Nephron progenitor cell (in vitro differentiated cells): ENCODE measurements at regions not wholly inside any gene's neighbourhood (a gene's known extent, or its start where the extent isn't known, plus 50 kb on each side); places are given as distances from the start of the nearest gene placed in this dataset.

Experiments
- DNase-seq: peaks from one replicate; pipeline ENCODE4 v3.0.0; 2021
- H3K27ac Mint-ChIP-seq: 2 replicates; pipeline ENCODE4 v1.8.0; 2021; ENCODE audit warnings: mild to moderate bottlenecking, moderate library complexity, mixed read lengths
- H3K27me3 Mint-ChIP-seq: 2 replicates; pipeline ENCODE4 v1.8.0; 2021; ENCODE audit warnings: mild to moderate bottlenecking, low read depth, mixed read lengths; ENCODE audit not compliant: poor library complexity
- H3K36me3 Mint-ChIP-seq: 2 replicates; pipeline ENCODE4 v1.8.0; 2021; ENCODE audit warnings: low read depth, mixed read lengths
- H3K4me1 Mint-ChIP-seq: 2 replicates; pipeline ENCODE4 v1.8.0; 2021; ENCODE audit warnings: mixed read lengths
- H3K4me3 Mint-ChIP-seq: 2 replicates; pipeline ENCODE4 v1.8.0; 2021; ENCODE audit warnings: mild to moderate bottlenecking, moderate library complexity, mixed read lengths
- H3K9me3 Mint-ChIP-seq: 2 replicates; pipeline ENCODE4 v1.8.0; 2021; ENCODE audit warnings: mild to moderate bottlenecking, moderate library complexity, mixed read lengths
- TF ChIP-seq, protein P1 (sequence below): fragments of 200-600 bp; sonication (generic); IDR thresholded peaks from 2 replicates; pipeline ENCODE4 v1.5.0; 2021; ENCODE audit warnings: antibody characterized with exemption

- no peaks in the 10 kb centered on the region for H3K4me1 Mint-ChIP-seq
- no peak overlapping the region for H3K27ac Mint-ChIP-seq
- DNase-seq = no peak
- no peak overlapping the region for H3K4me3 Mint-ChIP-seq
- TF ChIP-seq, protein P1, sequence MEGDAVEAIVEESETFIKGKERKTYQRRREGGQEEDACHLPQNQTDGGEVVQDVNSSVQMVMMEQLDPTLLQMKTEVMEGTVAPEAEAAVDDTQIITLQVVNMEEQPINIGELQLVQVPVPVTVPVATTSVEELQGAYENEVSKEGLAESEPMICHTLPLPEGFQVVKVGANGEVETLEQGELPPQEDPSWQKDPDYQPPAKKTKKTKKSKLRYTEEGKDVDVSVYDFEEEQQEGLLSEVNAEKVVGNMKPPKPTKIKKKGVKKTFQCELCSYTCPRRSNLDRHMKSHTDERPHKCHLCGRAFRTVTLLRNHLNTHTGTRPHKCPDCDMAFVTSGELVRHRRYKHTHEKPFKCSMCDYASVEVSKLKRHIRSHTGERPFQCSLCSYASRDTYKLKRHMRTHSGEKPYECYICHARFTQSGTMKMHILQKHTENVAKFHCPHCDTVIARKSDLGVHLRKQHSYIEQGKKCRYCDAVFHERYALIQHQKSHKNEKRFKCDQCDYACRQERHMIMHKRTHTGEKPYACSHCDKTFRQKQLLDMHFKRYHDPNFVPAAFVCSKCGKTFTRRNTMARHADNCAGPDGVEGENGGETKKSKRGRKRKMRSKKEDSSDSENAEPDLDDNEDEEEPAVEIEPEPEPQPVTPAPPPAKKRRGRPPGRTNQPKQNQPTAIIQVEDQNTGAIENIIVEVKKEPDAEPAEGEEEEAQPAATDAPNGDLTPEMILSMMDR = no peak
- H3K9me3 Mint-ChIP-seq = peaks cover 8% of the 10 kb centered on the region
- H3K27me3 Mint-ChIP-seq = peaks cover 4% of the 10 kb centered on the region
- H3K36me3 Mint-ChIP-seq = no peaks in the 10 kb centered on the region
Observed at GRCh38 chr12:58174316-58174715, 232.9 kb downstream of the ATP23 start.

GRCh38 chr12:58176296-58176869 is 235.0 kb downstream of the ATP23 start:
- H3K9me3 Mint-ChIP-seq = peaks cover 8% of the 10 kb centered on the region
- TF ChIP-seq, protein P1 = peak; percentile 62
- peak; percentile 63 for DNase-seq
- no peaks in the 10 kb centered on the region for H3K36me3 Mint-ChIP-seq
- no peaks in the 10 kb centered on the region for H3K4me1 Mint-ChIP-seq
- H3K27me3 Mint-ChIP-seq = peaks cover 4% of the 10 kb centered on the region
- H3K27ac Mint-ChIP-seq = no peak overlapping the region
- H3K4me3 Mint-ChIP-seq = no peak overlapping the region

GRCh38 chr12:58177366-58177765 is 236.0 kb downstream of the ATP23 start:
- no peaks in the 10 kb centered on the region for H3K4me1 Mint-ChIP-seq
- TF ChIP-seq, protein P1 = no peak
- no peak overlapping the region for H3K4me3 Mint-ChIP-seq
- peaks cover 3% of the 10 kb centered on the region for H3K9me3 Mint-ChIP-seq
- no peak overlapping the region for H3K27ac Mint-ChIP-seq
- peaks cover 5% of the 10 kb centered on the region for H3K27me3 Mint-ChIP-seq
- DNase-seq = no peak
- H3K36me3 Mint-ChIP-seq = no peaks in the 10 kb centered on the region

- H3K36me3 Mint-ChIP-seq = no peaks in the 10 kb centered on the region
- no peak overlapping the region for H3K4me3 Mint-ChIP-seq
- H3K27ac Mint-ChIP-seq = no peak overlapping the region
- no peaks in the 10 kb centered on the region for H3K4me1 Mint-ChIP-seq
- H3K9me3 Mint-ChIP-seq = no peaks in the 10 kb centered on the region
- DNase-seq = no peak
- peaks cover 3% of the 10 kb centered on the region for H3K27me3 Mint-ChIP-seq
- TF ChIP-seq, protein P1 = no peak
Observed at GRCh38 chr12:58184212-58184611, 242.8 kb downstream of the ATP23 start.

- H3K4me3 Mint-ChIP-seq = no peak overlapping the region
- H3K27me3 Mint-ChIP-seq = peaks cover 3% of the 10 kb centered on the region
- no peak overlapping the region for H3K27ac Mint-ChIP-seq
- TF ChIP-seq, protein P1 = no peak
- H3K9me3 Mint-ChIP-seq = no peaks in the 10 kb centered on the region
- no peaks in the 10 kb centered on the region for H3K36me3 Mint-ChIP-seq
- no peaks in the 10 kb centered on the region for H3K4me1 Mint-ChIP-seq
- DNase-seq = no peak
Observed at GRCh38 chr12:58186401-58186800, 245.0 kb downstream of the ATP23 start.

DNA sequence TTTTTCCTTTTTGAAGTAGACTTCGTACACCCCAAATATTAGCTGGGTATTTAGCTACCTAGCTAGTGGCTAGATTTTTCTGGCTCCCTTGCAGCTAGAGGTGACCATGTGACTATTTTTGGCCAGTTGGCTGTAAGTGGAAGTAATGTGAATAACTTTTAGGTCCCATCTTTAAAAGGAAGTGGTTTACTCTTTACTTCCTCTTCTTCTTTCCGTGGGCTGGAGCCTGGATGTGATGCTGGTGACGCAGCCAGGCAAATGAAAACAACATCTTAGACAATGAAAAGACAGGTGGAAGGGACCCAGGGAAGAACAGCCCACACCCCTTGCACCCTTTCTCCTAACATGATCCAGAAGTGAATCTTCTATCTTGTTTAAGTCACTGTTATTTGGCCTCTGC is 245.5 kb downstream of the ATP23 start:
- TF ChIP-seq, protein P1 = no peak
- no peaks in the 10 kb centered on the region for H3K9me3 Mint-ChIP-seq
- DNase-seq = no peak
- no peaks in the 10 kb centered on the region for H3K36me3 Mint-ChIP-seq
- H3K27me3 Mint-ChIP-seq = peaks cover 3% of the 10 kb centered on the region
- H3K27ac Mint-ChIP-seq = no peak overlapping the region
- H3K4me3 Mint-ChIP-seq = no peak overlapping the region
- no peaks in the 10 kb centered on the region for H3K4me1 Mint-ChIP-seq
